HCT116 (cell line): ENCODE measurements at regions not wholly inside any gene's neighbourhood (a gene's known extent, or its start where the extent isn't known, plus 50 kb on each side); places are given as distances from the start of the nearest gene placed in this dataset.

Source experiments
- ATAC-seq: fragments of 200-7000 bp; cut with Tn5 transposase; 2 replicates; pipeline ENCODE4 v1.9.1; 2020; ENCODE audit warnings: mild to moderate bottlenecking, moderate library complexity
- BruUV-seq: library from RNA; stranded (reverse); fragments of 400-500 nt; replicated peaks from 2 replicates; lab custom pipeline; 2021; lab: Mats Ljungman, UMichigan
- CTCF ChIA-PET: fragments of 300-600 bp; sonication (Branson Sonifier 250); formaldehyde crosslinking; loops from one replicate; lab custom pipeline; 2021; ENCODE audit warnings: antibody characterized with exemption; lab: Charles Lee
- POLR2A ChIA-PET: fragments of 300-600, 350-600 bp; sonication (Branson Sonifier 250); formaldehyde crosslinking; loops from one replicate; lab custom pipeline; 2021; ENCODE audit warnings: antibody characterized with exemption; lab: Charles Lee
- RAD21 ChIA-PET, 2 experiments: fragments of 300-600 bp; sonication (Branson Sonifier 250); formaldehyde crosslinking; loops; one replicate each; lab custom pipeline; 2023; ENCODE audit warnings: low total read pairs in 2 of 2; ENCODE audit not compliant: uncharacterized antibody in 2 of 2, unreplicated experiment in 2 of 2, low non-redundant PET in 1 of 2; lab: Charles Lee
- DNase-seq: peaks from one replicate; pipeline ENCODE4 v3.0.0-alpha.2; 2010; ENCODE audit warnings: low read depth, low spot score
- H2AFZ ChIP-seq: fragments of 200-600 bp; shearing (Covaris generic), sonication (generic); 2 replicates; pipeline ENCODE4 v1.6.1; 2017; ENCODE audit warnings: low read depth, mixed run types, mixed read lengths, antibody characterized with exemption, low read length; ENCODE audit not compliant: poor library complexity, severe bottlenecking
- H3K27ac ChIP-seq: 2 replicates; pipeline ENCODE4 v1.5.1; 2012; ENCODE audit warnings: low read depth, low read length
- H3K27me3 ChIP-seq: fragments of 200-600 bp; sonication (generic); 2 replicates; pipeline ENCODE4 v1.6.1; 2016; ENCODE audit warnings: mixed run types, low read length, mixed read lengths; ENCODE audit not compliant: insufficient read depth
- H3K36me3 ChIP-seq, 2 experiments: fragments of 200-500 bp in 1 of 2; fragments of 200-600 bp in 1 of 2; sonication (Bioruptor generic) in 1 of 2; sonication (generic) in 1 of 2; 2 replicates each; pipeline versions ENCODE4 v1.5.1 to v1.6.1; 2014 to 2016; ENCODE audit warnings: low read length in 2 of 2, inconsistent platforms in 1 of 2, mixed read lengths in 1 of 2, mixed run types in 1 of 2; ENCODE audit not compliant: insufficient read depth in 2 of 2, control insufficient read depth in 1 of 2
- H3K4me1 ChIP-seq, 2 experiments: fragments of 200-600 bp in 1 of 2; sonication (generic) in 1 of 2; 2 replicates each; pipeline versions ENCODE4 v1.5.1 to v1.6.1; 2012 to 2017; ENCODE audit warnings: low read length in 2 of 2, inconsistent platforms in 1 of 2, mild to moderate bottlenecking in 1 of 2, mixed read lengths in 1 of 2, mixed run types in 1 of 2, moderate library complexity in 1 of 2; ENCODE audit not compliant: insufficient read depth in 2 of 2, control insufficient read depth in 1 of 2
- H3K4me2 ChIP-seq: fragments of 200-600 bp; sonication (generic); 2 replicates; pipeline ENCODE4 v1.6.1; 2017; ENCODE audit warnings: mixed run types, low read length, mixed read lengths
- H3K4me3 ChIP-seq, 2 experiments: fragments of 200-600 bp in 1 of 2; sonication (generic) in 1 of 2; replicated peaks in 1 of 2; 2 replicates each; pipeline ENCODE4 v1.5.1; 2011 to 2016; ENCODE audit warnings: low read length in 2 of 2, control low read depth in 1 of 2, low read depth in 1 of 2, mild to moderate bottlenecking in 1 of 2, mixed read lengths in 1 of 2, mixed run types in 1 of 2
- H3K79me2 ChIP-seq: fragments of 200-600 bp; sonication (generic); 2 replicates; pipeline ENCODE4 v1.6.1; 2017; ENCODE audit warnings: mild to moderate bottlenecking, mixed run types, low read length, moderate library complexity, mixed read lengths; ENCODE audit not compliant: insufficient read depth
- H3K9ac ChIP-seq: fragments of 200-600 bp; sonication (generic); 2 replicates; pipeline ENCODE4 v1.6.1; 2016; ENCODE audit warnings: low read length, mixed read lengths
- H3K9me2 ChIP-seq: fragments of 200-600 bp; sonication (generic), shearing (Covaris generic); 2 replicates; pipeline ENCODE4 v1.6.1; 2017; ENCODE audit warnings: mixed run types, mild to moderate bottlenecking, moderate library complexity; ENCODE audit not compliant: insufficient read depth
- H3K9me3 ChIP-seq, 2 experiments: fragments of 200-500 bp in 1 of 2; fragments of 200-600 bp in 1 of 2; sonication (Bioruptor generic) in 1 of 2; sonication (generic) in 1 of 2; 2 replicates each; pipeline ENCODE4 v1.6.1; 2014 to 2017; ENCODE audit warnings: low read length in 2 of 2, mixed read lengths in 2 of 2, inconsistent platforms in 1 of 2, low read depth in 1 of 2, mild to moderate bottlenecking in 1 of 2, mixed run types in 1 of 2, moderate library complexity in 1 of 2; ENCODE audit not compliant: control insufficient read depth in 1 of 2, insufficient read depth in 1 of 2
- H4K20me1 ChIP-seq: fragments of 200-600 bp; sonication (generic), shearing (Covaris generic); 2 replicates; pipeline ENCODE4 v1.6.1; 2017; ENCODE audit warnings: mixed run types, mild to moderate bottlenecking, moderate library complexity; ENCODE audit not compliant: insufficient read depth
- ELF1 ChIP-seq: IDR thresholded peaks from 2 replicates; pipeline ENCODE4 v1.6.1; 2012; ENCODE audit warnings: low read depth, borderline replicate concordance
- EZH2phosphoT487 ChIP-seq: fragments of 200-600 bp; IDR thresholded peaks from 2 replicates; pipeline ENCODE4 v1.6.1; 2018; ENCODE audit warnings: antibody characterized with exemption, borderline replicate concordance
- FOSL1 ChIP-seq: IDR thresholded peaks from 2 replicates; pipeline ENCODE4 v1.6.1; 2012; ENCODE audit warnings: low read depth
- POLR2AphosphoS5 ChIP-seq: IDR thresholded peaks from 2 replicates; pipeline ENCODE4 v1.6.1; 2011; ENCODE audit warnings: mild to moderate bottlenecking, low read depth, low read length, moderate library complexity
- SRF ChIP-seq: IDR thresholded peaks from 2 replicates; pipeline ENCODE4 v1.6.1; 2012; ENCODE audit warnings: low read depth
- intact Hi-C: fragments of 100-400 bp; cut with micrococcal nuclease; formaldehyde crosslinking; loops from 2 replicates; pipeline ENCODE4 v1.10.0; 2022
- TF ChIP-seq, protein P1 (sequence below): IDR thresholded peaks from 2 replicates; pipeline ENCODE4 v1.6.1; 2011; ENCODE audit warnings: mild to moderate bottlenecking, low read length, moderate library complexity; ENCODE audit not compliant: insufficient replicate concordance; ENCODE audit errors: extremely low read depth
- TF ChIP-seq, protein P2 (sequence below): IDR thresholded peaks from 2 replicates; pipeline ENCODE4 v1.6.1; 2012
- TF ChIP-seq, protein P3 (sequence below): IDR thresholded peaks from 2 replicates; pipeline ENCODE4 v1.6.1; 2012

DNA sequence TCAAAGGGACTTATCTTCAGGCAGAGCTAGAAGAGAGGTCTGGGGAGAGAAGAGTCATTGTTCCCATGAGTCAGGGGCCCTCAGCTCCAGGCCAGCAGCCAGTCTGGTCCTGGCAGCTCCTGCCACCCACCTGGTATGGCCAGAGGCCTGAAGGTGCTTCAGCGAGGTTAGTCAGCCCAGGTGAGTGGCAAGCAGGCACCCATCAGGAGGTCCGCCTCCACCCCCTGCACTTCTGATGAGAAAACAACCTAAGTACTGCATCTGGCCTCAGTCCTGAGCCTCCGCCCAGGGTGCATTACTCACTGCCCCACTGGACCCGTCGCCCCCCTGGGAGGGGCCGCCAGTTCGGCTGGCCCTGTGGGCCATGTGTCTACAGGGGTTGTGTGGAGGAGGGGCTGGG lies 130.2 kb downstream of the INHBB start:
- no peak for DNase-seq
- RAD21 ChIA-PET, result no interaction called here

DNA sequence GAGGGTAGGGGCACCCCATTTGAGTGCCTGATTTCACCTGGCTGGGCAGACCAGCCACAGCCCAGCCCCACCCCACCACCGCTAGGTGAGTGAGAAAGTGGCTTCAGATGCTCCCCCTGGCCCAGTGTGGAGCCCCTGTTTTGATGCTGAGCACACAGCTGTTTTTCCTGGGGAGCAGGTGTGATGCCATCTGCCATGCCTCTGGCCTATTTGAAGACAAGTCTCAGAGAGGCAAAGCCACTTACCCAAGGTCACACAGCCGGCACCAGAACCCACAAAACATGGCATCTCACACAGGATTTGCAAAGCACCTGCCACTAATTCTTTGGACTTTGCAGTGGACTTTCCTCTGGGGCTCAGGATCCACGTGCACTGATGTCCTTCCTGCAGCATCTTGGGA lies 131.3 kb downstream of the INHBB start:
- ATAC-seq (no peak), DNase-seq (no peak)
- ChIA-PET RAD21 (no interaction called here), POLR2A (no interaction called here), CTCF (no interaction called here)
- H3K4me2 ChIP-seq, result no peak overlapping the region
- H3K36me3 ChIP-seq, result no peaks in the 10 kb centered on the region
- H3K9ac ChIP-seq, result no peak overlapping the region
- no peaks in the 10 kb centered on the region for H3K27me3 ChIP-seq
- H3K9me2 ChIP-seq, result no peaks in the 10 kb centered on the region
- H3K4me3 ChIP-seq, result no peak overlapping the region
- no TSS peak for BruUV-seq
- no peak overlapping the region for H2AFZ ChIP-seq
- no peaks in the 10 kb centered on the region for H4K20me1 ChIP-seq
- no peak overlapping the region for H3K27ac ChIP-seq
- intact Hi-C loops, result no loop called here
- no peaks in the 10 kb centered on the region for H3K9me3 ChIP-seq
- TF ChIP-seq, protein P1, sequence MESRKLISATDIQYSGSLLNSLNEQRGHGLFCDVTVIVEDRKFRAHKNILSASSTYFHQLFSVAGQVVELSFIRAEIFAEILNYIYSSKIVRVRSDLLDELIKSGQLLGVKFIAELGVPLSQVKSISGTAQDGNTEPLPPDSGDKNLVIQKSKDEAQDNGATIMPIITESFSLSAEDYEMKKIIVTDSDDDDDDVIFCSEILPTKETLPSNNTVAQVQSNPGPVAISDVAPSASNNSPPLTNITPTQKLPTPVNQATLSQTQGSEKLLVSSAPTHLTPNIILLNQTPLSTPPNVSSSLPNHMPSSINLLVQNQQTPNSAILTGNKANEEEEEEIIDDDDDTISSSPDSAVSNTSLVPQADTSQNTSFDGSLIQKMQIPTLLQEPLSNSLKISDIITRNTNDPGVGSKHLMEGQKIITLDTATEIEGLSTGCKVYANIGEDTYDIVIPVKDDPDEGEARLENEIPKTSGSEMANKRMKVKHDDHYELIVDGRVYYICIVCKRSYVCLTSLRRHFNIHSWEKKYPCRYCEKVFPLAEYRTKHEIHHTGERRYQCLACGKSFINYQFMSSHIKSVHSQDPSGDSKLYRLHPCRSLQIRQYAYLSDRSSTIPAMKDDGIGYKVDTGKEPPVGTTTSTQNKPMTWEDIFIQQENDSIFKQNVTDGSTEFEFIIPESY, result no peak
- no peaks in the 10 kb centered on the region for H3K79me2 ChIP-seq
- H3K4me1 ChIP-seq, result peaks cover 0 to 6% of the 10 kb centered on the region in 2 experiments; a peak in 1 of 4 replicates

More for the DNA sequence above, 130.2 kb downstream of the INHBB start:
- intact Hi-C loops, result no loop called here
- TF ChIP-seq, protein P1, result no peak
- no peak for TF ChIP-seq FOSL1
- TF ChIP-seq, protein P2, sequence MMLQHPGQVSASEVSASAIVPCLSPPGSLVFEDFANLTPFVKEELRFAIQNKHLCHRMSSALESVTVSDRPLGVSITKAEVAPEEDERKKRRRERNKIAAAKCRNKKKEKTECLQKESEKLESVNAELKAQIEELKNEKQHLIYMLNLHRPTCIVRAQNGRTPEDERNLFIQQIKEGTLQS, result no peak
- no peak for TF ChIP-seq ELF1
- no peak for TF ChIP-seq EZH2phosphoT487
- TF ChIP-seq, protein P3, sequence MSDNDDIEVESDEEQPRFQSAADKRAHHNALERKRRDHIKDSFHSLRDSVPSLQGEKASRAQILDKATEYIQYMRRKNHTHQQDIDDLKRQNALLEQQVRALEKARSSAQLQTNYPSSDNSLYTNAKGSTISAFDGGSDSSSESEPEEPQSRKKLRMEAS, result no peak
- TF ChIP-seq SRF, result no peak
- TF ChIP-seq POLR2AphosphoS5, result no peak
- Histone ChIP-seq H4K20me1 (no peaks in the 10 kb centered on the region), H3K9ac (no peak overlapping the region), H3K4me2 (no peak overlapping the region), H3K9me3 (no peaks in the 10 kb centered on the region), H2AFZ (no peak overlapping the region), H3K4me3 (no peak overlapping the region), H3K36me3 (no peaks in the 10 kb centered on the region), H3K27me3 (no peaks in the 10 kb centered on the region), H3K27ac (no peak overlapping the region), H3K79me2 (no peaks in the 10 kb centered on the region), H3K9me2 (no peaks in the 10 kb centered on the region), H3K4me1 (peaks cover 0 to 6% of the 10 kb centered on the region in 2 experiments; a peak in 1 of 4 replicates)
- POLR2A ChIA-PET, result no interaction called here
- CTCF ChIA-PET, result no interaction called here
- BruUV-seq, result no TSS peak
- peak; percentile 40; the same call in 1 of the 2 replicates for ATAC-seq
